ENCODE measurements at regions not wholly inside any gene's neighbourhood (a gene's known extent, or its start where the extent isn't known, plus 50 kb on each side); places are given as distances from the start of the nearest gene placed in this dataset.

DNA sequence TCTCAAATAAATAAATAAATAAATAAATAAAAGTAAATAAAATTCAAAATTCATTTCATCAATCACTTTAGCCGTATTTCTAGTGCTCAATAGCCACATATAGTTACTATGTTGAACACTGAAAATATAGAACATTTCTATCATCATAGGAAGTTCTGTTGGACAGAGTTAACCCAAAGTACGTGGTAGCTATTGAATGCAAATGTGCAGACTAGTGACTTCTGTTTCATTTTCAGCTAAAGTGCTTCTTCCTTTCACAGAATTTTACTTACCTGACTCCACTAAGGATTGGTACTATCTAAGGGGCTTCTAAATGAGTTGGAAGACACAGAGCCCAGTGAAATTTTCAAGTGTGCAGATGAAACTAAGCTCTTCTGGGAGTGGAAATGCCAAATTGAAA lies 1208.3 kb downstream of the MAT2B start:
- H3K4me1 ChIP-seq, result no peaks in the 10 kb centered on the region
- no peaks in the 10 kb centered on the region for H3K9me3 ChIP-seq
- H3K27ac ChIP-seq, result no peak overlapping the region
- no peaks in the 10 kb centered on the region for H3K27me3 ChIP-seq
- no peak for DNase-seq (ENCODE audit: low spot score)
- no peak overlapping the region for H3K4me3 ChIP-seq
- no peaks in the 10 kb centered on the region for H3K36me3 ChIP-seq
- TF ChIP-seq, protein P1, sequence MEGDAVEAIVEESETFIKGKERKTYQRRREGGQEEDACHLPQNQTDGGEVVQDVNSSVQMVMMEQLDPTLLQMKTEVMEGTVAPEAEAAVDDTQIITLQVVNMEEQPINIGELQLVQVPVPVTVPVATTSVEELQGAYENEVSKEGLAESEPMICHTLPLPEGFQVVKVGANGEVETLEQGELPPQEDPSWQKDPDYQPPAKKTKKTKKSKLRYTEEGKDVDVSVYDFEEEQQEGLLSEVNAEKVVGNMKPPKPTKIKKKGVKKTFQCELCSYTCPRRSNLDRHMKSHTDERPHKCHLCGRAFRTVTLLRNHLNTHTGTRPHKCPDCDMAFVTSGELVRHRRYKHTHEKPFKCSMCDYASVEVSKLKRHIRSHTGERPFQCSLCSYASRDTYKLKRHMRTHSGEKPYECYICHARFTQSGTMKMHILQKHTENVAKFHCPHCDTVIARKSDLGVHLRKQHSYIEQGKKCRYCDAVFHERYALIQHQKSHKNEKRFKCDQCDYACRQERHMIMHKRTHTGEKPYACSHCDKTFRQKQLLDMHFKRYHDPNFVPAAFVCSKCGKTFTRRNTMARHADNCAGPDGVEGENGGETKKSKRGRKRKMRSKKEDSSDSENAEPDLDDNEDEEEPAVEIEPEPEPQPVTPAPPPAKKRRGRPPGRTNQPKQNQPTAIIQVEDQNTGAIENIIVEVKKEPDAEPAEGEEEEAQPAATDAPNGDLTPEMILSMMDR (IDR thresholded peaks at IDR 0.05), result no peak

GRCh38 chr5:164721116-164721515 lies 1215.7 kb downstream of the MAT2B start:
- H3K9me3 ChIP-seq, result no peaks in the 10 kb centered on the region
- no peak for DNase-seq (ENCODE audit: low spot score)
- H3K36me3 ChIP-seq, result no peaks in the 10 kb centered on the region
- no peaks in the 10 kb centered on the region for H3K4me1 ChIP-seq
- no peaks in the 10 kb centered on the region for H3K27me3 ChIP-seq
- no peak overlapping the region for H3K27ac ChIP-seq
- TF ChIP-seq, protein P1 (IDR thresholded peaks at IDR 0.05), result no peak
- H3K4me3 ChIP-seq, result no peak overlapping the region

- H3K9me3 ChIP-seq, result no peaks in the 10 kb centered on the region
- no peaks in the 10 kb centered on the region for H3K27me3 ChIP-seq
- H3K4me1 ChIP-seq, result no peaks in the 10 kb centered on the region
- no peak overlapping the region for H3K4me3 ChIP-seq
- no peak for DNase-seq (ENCODE audit: low spot score)
- TF ChIP-seq, protein P1 (IDR thresholded peaks at IDR 0.05), result no peak
- H3K27ac ChIP-seq, result no peak overlapping the region
- H3K36me3 ChIP-seq, result no peaks in the 10 kb centered on the region
Observed at GRCh38 chr5:164721656-164722055, 1216.2 kb downstream of the MAT2B start.

DNA sequence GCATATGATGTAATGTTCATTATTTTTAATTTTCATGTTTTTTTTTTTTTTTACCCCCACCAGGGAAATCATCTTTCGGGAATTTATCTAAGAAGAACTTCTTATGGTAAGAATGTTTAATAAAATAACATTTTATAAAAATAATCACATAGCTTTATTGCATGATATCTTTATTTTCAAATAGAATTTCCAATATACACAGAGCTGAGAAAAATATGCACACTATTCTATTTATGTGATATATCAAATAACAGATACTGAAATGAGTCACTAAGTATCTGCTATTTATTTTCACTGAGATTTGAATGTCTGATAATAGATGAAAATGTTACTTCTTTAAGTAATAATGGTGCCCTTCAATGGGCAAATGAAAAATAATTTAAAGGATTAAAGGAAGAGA lies 1217.3 kb downstream of the MAT2B start:
- TF ChIP-seq, protein P1 (IDR thresholded peaks at IDR 0.05), result no peak
- no peaks in the 10 kb centered on the region for H3K4me1 ChIP-seq
- no peaks in the 10 kb centered on the region for H3K9me3 ChIP-seq
- no peak for DNase-seq (ENCODE audit: low spot score)
- H3K36me3 ChIP-seq, result no peaks in the 10 kb centered on the region
- H3K27ac ChIP-seq, result no peak overlapping the region
- no peak overlapping the region for H3K4me3 ChIP-seq
- no peaks in the 10 kb centered on the region for H3K27me3 ChIP-seq

DNA sequence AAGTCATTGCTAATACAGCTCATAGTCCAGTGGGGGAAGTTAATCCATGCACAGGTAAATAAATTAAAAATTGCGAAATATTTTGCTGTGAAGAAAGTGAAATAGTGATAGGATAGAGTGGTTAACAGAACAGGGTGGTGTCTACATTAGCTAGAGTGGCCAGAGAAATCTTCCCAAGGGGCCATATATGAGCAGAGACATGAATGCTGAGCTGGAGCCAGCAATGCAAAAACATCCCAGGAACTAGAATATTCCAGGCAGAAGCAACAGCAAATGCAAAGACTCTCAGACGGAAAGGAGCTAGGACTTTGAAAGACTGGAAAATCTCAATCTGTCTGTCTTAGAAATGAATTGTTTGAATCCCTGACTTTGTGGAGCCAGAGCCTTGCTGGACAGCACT lies 1221.6 kb downstream of the MAT2B start:
- Histone ChIP-seq H3K4me3 (no peak overlapping the region), H3K36me3 (no peaks in the 10 kb centered on the region), H3K4me1 (no peaks in the 10 kb centered on the region), H3K27ac (no peak overlapping the region), H3K9me3 (no peaks in the 10 kb centered on the region), H3K27me3 (no peaks in the 10 kb centered on the region)
- TF ChIP-seq, protein P1 (IDR thresholded peaks at IDR 0.05), result no peak
- DNase-seq (ENCODE audit: low spot score), result no peak

- no peak overlapping the region for H3K4me3 ChIP-seq
- no peaks in the 10 kb centered on the region for H3K4me1 ChIP-seq
- TF ChIP-seq, protein P1 (IDR thresholded peaks at IDR 0.05), result no peak
- no peak overlapping the region for H3K27ac ChIP-seq
- no peak for DNase-seq (ENCODE audit: low spot score)
- H3K36me3 ChIP-seq, result no peaks in the 10 kb centered on the region
- H3K9me3 ChIP-seq, result no peaks in the 10 kb centered on the region
- no peaks in the 10 kb centered on the region for H3K27me3 ChIP-seq
Observed at GRCh38 chr5:164728733-164729132, 1223.3 kb downstream of the MAT2B start.
